Mucosa of rectum (tissue), 2 donors: ENCODE measurements at regions not wholly inside any gene's neighbourhood (a gene's known extent, or its start where the extent isn't known, plus 50 kb on each side); places are given as distances from the start of the nearest gene placed in this dataset.

ENCODE experiments used
- H3K27ac ChIP-seq, 2 donors: one replicate each; pipeline ENCODE4 v1.7.0; 2013; ENCODE audit warnings: inconsistent platforms in 2 of 2, low read depth in 2 of 2, low read length in 2 of 2
- H3K27me3 ChIP-seq, 2 donors: one replicate each; pipeline ENCODE4 v1.7.0; 2013; ENCODE audit warnings: low read length in 2 of 2; ENCODE audit not compliant: control insufficient read depth in 2 of 2, insufficient read depth in 2 of 2
- H3K36me3 ChIP-seq, 2 donors: one replicate each; pipeline ENCODE4 v1.7.0; 2013; ENCODE audit warnings: low read length in 2 of 2; ENCODE audit not compliant: control insufficient read depth in 2 of 2, insufficient read depth in 2 of 2
- H3K4me1 ChIP-seq, 2 donors: one replicate each; pipeline ENCODE4 v1.7.0; 2013; ENCODE audit warnings: low read length in 2 of 2, mild to moderate bottlenecking in 1 of 2; ENCODE audit not compliant: control insufficient read depth in 2 of 2, insufficient read depth in 2 of 2
- H3K4me3 ChIP-seq, 2 donors: one replicate each; pipeline ENCODE4 v1.7.0; 2013; ENCODE audit warnings: low read length in 2 of 2
- H3K9ac ChIP-seq, 2 donors: one replicate each; pipeline ENCODE4 v1.7.0; 2013; ENCODE audit warnings: low read length in 2 of 2, low read depth in 1 of 2, mild to moderate bottlenecking in 1 of 2
- H3K9me3 ChIP-seq, 2 donors: one replicate each; pipeline ENCODE4 v1.7.0; 2013; ENCODE audit warnings: low read length in 2 of 2; ENCODE audit not compliant: control insufficient read depth in 2 of 2
- donor health status: healthy.
- donor health status: Normal muscosa, but diverticular disease.

DNA sequence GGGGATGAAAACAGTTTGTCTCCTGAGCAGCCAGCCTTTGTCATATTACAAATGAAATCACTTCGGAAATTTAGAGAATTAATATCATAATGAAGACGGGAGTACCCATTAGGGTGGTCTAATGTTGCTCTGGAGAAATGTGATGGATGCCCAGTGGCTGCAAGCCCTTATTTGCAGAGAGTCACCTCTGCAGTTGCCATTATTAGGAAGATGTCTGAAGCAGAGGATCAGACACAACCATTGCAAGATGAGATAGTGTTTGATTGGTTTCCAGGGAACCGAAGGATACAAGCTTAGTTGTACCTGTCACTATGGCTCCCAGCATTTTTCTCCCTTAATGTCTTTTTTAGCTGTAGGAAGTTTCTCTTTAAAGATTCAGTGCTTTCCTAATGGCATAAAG lies 272.4 kb downstream of the FIGN start:
- no peaks in the 10 kb centered on the region for H3K4me1 ChIP-seq
- no peaks in the 10 kb centered on the region for H3K27me3 ChIP-seq
- no peaks in the 10 kb centered on the region for H3K9me3 ChIP-seq
- no peak overlapping the region for H3K9ac ChIP-seq
- no peak overlapping the region for H3K27ac ChIP-seq
- H3K36me3 ChIP-seq: no peaks in the 10 kb centered on the region
- H3K4me3 ChIP-seq: no peak overlapping the region

DNA sequence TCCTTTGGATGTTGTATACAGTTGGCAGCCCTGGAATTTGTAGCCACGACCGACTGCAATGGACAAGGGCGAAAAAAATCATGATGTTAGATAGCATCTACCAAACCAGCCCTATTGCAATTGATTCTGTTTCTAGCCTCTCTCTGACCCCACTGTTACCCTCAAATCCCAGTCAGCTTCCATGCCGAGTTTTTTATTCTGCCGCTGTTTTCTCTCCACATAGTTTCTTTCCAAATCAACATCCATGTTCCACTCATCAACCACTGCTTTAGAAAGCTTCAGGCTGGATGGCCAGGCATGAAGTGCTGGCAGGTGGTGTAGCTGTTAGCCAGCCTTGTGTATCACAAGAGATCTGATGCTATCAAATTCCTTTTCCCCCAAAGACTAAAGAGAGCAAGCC lies 272.8 kb downstream of the FIGN start:
- no peak overlapping the region for H3K9ac ChIP-seq
- H3K36me3 ChIP-seq: no peaks in the 10 kb centered on the region
- no peaks in the 10 kb centered on the region for H3K27me3 ChIP-seq
- H3K4me1 ChIP-seq: no peaks in the 10 kb centered on the region
- no peak overlapping the region for H3K4me3 ChIP-seq
- no peak overlapping the region for H3K27ac ChIP-seq
- H3K9me3 ChIP-seq: no peaks in the 10 kb centered on the region

GRCh38 chr2:163459986-163460385 lies 275.8 kb downstream of the FIGN start:
- no peaks in the 10 kb centered on the region for H3K27me3 ChIP-seq
- no peak overlapping the region for H3K27ac ChIP-seq
- H3K9ac ChIP-seq: no peak overlapping the region
- H3K9me3 ChIP-seq: no peaks in the 10 kb centered on the region
- no peak overlapping the region for H3K4me3 ChIP-seq
- H3K4me1 ChIP-seq: no peaks in the 10 kb centered on the region
- no peaks in the 10 kb centered on the region for H3K36me3 ChIP-seq

DNA sequence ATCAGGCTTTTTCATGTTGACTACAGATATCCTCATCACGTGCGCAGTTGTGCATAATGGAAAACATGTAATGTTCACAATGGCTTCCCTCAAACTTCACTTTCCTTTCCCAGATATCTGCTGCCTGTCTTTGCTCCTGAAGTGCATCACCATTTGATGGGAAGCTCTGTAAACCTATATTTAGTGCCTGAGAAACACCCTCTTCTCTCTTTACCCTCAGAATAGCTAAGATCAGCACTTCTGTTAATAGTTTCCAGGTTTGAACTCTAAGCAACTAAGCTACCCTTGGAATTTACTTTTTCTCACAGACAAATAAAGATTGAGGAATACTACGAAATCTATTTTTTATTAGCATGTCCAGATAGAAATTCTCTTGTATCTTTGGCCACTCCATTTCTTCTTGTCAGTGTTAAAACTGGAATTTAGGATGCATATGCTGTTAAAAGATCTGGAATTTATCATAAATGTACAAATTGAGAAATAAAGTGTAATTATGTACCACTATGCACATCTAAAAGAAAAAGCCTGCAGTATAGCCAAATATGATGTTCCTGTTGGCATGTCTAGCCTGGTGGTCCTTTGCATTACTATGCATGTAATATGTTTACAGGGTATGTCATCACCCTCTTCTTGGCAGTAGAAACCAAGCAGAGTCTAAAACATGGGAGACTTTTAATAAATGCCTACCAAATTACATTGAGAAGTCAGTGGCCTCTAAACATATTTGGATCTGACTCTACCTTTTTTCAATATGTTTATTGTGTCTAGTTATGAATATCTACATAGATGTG lies 278.7 kb downstream of the FIGN start:
- Histone ChIP-seq H3K9ac (no peak overlapping the region), H3K9me3 (no peaks in the 10 kb centered on the region), H3K4me3 (no peak overlapping the region), H3K36me3 (no peaks in the 10 kb centered on the region), H3K4me1 (no peaks in the 10 kb centered on the region), H3K27me3 (no peaks in the 10 kb centered on the region), H3K27ac (no peak overlapping the region)

GRCh38 chr2:163455815-163456214 lies 280.0 kb downstream of the FIGN start:
- no peaks in the 10 kb centered on the region for H3K9me3 ChIP-seq
- no peaks in the 10 kb centered on the region for H3K36me3 ChIP-seq
- no peak overlapping the region for H3K4me3 ChIP-seq
- H3K27ac ChIP-seq: no peak overlapping the region
- H3K27me3 ChIP-seq: no peaks in the 10 kb centered on the region
- no peak overlapping the region for H3K9ac ChIP-seq
- H3K4me1 ChIP-seq: no peaks in the 10 kb centered on the region

- Histone ChIP-seq H3K9ac (no peak overlapping the region), H3K9me3 (no peaks in the 10 kb centered on the region), H3K27me3 (no peaks in the 10 kb centered on the region), H3K27ac (no peak overlapping the region), H3K36me3 (no peaks in the 10 kb centered on the region), H3K4me3 (no peak overlapping the region), H3K4me1 (no peaks in the 10 kb centered on the region)
Observed at GRCh38 chr2:163453920-163454319, 281.9 kb downstream of the FIGN start.

DNA sequence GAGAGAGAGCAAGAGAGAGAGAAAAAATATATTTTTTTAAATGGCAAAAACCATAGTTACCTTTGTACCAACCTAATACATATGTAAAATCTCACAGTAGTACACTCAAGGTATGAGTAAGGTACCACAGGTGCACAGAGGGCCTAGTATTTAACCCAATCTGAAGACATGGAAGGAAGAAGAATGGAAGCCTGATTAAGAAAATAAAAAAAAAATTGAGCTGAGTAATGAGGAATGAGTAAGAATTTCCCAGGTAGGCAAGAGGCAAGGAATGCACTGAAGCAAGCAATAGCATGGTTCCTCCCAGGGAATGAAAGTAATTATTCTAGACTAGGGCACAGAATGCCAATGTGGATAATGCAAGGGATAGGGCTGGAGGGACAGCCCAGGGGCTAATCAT lies 294.2 kb downstream of the FIGN start:
- Histone ChIP-seq H3K4me3 (no peak overlapping the region), H3K27me3 (no peaks in the 10 kb centered on the region), H3K27ac (no peak overlapping the region), H3K36me3 (no peaks in the 10 kb centered on the region), H3K4me1 (no peaks in the 10 kb centered on the region), H3K9me3 (no peaks in the 10 kb centered on the region), H3K9ac (no peak overlapping the region)

DNA sequence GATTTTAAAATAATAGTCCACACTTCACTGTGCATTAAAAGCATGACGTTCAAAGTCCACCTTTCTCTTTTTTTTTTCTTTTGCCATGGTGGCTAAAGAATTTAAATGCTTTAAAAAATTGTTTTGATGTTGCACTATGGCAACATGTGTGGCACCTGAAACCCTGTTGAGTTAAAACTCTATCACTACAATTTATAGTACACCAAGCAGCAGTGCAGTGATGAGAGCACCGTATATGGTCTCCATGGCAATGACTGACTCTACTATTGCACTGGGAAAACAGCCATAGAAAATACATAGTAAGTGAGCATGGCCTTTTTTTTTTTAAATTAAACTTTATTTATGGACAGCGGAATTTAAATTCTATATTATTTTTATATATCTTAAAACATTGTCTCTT lies 298.8 kb downstream of the FIGN start:
- Histone ChIP-seq H3K4me3 (no peak overlapping the region), H3K36me3 (no peaks in the 10 kb centered on the region), H3K4me1 (no peaks in the 10 kb centered on the region), H3K9me3 (no peaks in the 10 kb centered on the region), H3K9ac (no peak overlapping the region), H3K27ac (no peak overlapping the region), H3K27me3 (no peaks in the 10 kb centered on the region)

DNA sequence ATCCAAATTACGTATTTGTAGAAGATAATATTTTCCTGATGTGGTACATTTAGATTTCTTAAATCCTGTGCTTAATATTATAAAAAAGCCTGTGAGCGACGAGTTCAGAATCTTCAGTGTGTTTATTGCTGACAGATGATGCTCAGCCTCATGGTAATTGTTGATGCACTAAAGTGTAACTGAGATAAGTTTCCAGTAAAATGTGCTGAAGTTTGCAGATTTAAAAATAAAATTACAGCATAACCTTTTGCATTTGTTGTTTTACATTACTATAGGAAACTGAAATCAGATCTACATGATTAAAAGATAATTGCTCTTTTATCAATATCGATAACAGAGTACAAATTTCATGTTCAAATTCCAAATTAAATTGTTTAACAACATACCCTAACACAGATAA lies 307.6 kb downstream of the FIGN start:
- Histone ChIP-seq H3K4me3 (no peak overlapping the region), H3K4me1 (no peaks in the 10 kb centered on the region), H3K36me3 (no peaks in the 10 kb centered on the region), H3K9me3 (no peaks in the 10 kb centered on the region), H3K27ac (no peak overlapping the region), H3K9ac (no peak overlapping the region), H3K27me3 (no peaks in the 10 kb centered on the region)

GRCh38 chr2:163420604-163421003 lies 315.2 kb downstream of the FIGN start:
- H3K4me1 ChIP-seq: no peaks in the 10 kb centered on the region
- H3K36me3 ChIP-seq: no peaks in the 10 kb centered on the region
- no peak overlapping the region for H3K9ac ChIP-seq
- no peak overlapping the region for H3K27ac ChIP-seq
- H3K9me3 ChIP-seq: no peaks in the 10 kb centered on the region
- no peak overlapping the region for H3K4me3 ChIP-seq
- H3K27me3 ChIP-seq: no peaks in the 10 kb centered on the region
